Glutamatergic neuron (in vitro differentiated cells): ENCODE measurements at regions not wholly inside any gene's neighbourhood (a gene's known extent, or its start where the extent isn't known, plus 50 kb on each side); places are given as distances from the start of the nearest gene placed in this dataset.
"Not testable (repeated sequence)": the region's sequence is repeated elsewhere in the genome, so short reads cannot be mapped to it uniquely, and the experiment has no call there.

Experiments used
- DNase-seq: peaks from one replicate; pipeline ENCODE4 v3.0.0; 2022
- H3K27ac Mint-ChIP-seq: one replicate; pipeline ENCODE4 v1.8.0; 2020; ENCODE audit warnings: mild to moderate bottlenecking, mixed read lengths, inconsistent platforms; ENCODE audit not compliant: unreplicated experiment
- H3K27me3 Mint-ChIP-seq: one replicate; pipeline ENCODE4 v1.8.0; 2020; ENCODE audit warnings: mild to moderate bottlenecking, moderate library complexity, mixed read lengths, inconsistent platforms; ENCODE audit not compliant: unreplicated experiment
- H3K36me3 Mint-ChIP-seq: one replicate; pipeline ENCODE4 v1.8.0; 2020; ENCODE audit warnings: mild to moderate bottlenecking, mixed read lengths, inconsistent platforms; ENCODE audit not compliant: unreplicated experiment
- H3K4me1 Mint-ChIP-seq: one replicate; pipeline ENCODE4 v1.8.0; 2020; ENCODE audit warnings: mild to moderate bottlenecking, low read depth, mixed read lengths, inconsistent platforms; ENCODE audit not compliant: unreplicated experiment
- H3K4me3 Mint-ChIP-seq: one replicate; pipeline ENCODE4 v1.8.0; 2020; ENCODE audit warnings: mild to moderate bottlenecking, mixed read lengths, inconsistent platforms; ENCODE audit not compliant: unreplicated experiment
- H3K9me3 Mint-ChIP-seq: one replicate; pipeline ENCODE4 v1.8.0; 2020; ENCODE audit warnings: mild to moderate bottlenecking, moderate library complexity, mixed read lengths, inconsistent platforms; ENCODE audit not compliant: unreplicated experiment
- TF ChIP-seq, protein P1 (sequence below): fragments of 200-600 bp; sonication (generic); IDR thresholded peaks from one replicate; pipeline ENCODE4 v1.5.0; 2021; ENCODE audit not compliant: partially characterized antibody, unreplicated experiment

- no peak overlapping the region for H3K4me3 Mint-ChIP-seq
- no peaks in the 10 kb centered on the region for H3K4me1 Mint-ChIP-seq
- H3K9me3 Mint-ChIP-seq = no peaks in the 10 kb centered on the region
- H3K27ac Mint-ChIP-seq = no peak overlapping the region
- H3K36me3 Mint-ChIP-seq = no peaks in the 10 kb centered on the region
- DNase-seq = no peak
- TF ChIP-seq, protein P1, sequence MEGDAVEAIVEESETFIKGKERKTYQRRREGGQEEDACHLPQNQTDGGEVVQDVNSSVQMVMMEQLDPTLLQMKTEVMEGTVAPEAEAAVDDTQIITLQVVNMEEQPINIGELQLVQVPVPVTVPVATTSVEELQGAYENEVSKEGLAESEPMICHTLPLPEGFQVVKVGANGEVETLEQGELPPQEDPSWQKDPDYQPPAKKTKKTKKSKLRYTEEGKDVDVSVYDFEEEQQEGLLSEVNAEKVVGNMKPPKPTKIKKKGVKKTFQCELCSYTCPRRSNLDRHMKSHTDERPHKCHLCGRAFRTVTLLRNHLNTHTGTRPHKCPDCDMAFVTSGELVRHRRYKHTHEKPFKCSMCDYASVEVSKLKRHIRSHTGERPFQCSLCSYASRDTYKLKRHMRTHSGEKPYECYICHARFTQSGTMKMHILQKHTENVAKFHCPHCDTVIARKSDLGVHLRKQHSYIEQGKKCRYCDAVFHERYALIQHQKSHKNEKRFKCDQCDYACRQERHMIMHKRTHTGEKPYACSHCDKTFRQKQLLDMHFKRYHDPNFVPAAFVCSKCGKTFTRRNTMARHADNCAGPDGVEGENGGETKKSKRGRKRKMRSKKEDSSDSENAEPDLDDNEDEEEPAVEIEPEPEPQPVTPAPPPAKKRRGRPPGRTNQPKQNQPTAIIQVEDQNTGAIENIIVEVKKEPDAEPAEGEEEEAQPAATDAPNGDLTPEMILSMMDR = no peak
- no peaks in the 10 kb centered on the region for H3K27me3 Mint-ChIP-seq
These were observed 90.0 kb downstream of the ARRDC3 start for GRCh38 chr5:91293131-91293530.

GRCh38 chr5:91291628-91292569 is 91.2 kb downstream of the ARRDC3 start:
- TF ChIP-seq, protein P1 = no peak
- no peaks in the 10 kb centered on the region for H3K36me3 Mint-ChIP-seq
- H3K27me3 Mint-ChIP-seq = no peaks in the 10 kb centered on the region
- DNase-seq = no peak
- H3K9me3 Mint-ChIP-seq = no peaks in the 10 kb centered on the region
- H3K27ac Mint-ChIP-seq = no peak overlapping the region
- no peak overlapping the region for H3K4me3 Mint-ChIP-seq
- no peaks in the 10 kb centered on the region for H3K4me1 Mint-ChIP-seq

DNA sequence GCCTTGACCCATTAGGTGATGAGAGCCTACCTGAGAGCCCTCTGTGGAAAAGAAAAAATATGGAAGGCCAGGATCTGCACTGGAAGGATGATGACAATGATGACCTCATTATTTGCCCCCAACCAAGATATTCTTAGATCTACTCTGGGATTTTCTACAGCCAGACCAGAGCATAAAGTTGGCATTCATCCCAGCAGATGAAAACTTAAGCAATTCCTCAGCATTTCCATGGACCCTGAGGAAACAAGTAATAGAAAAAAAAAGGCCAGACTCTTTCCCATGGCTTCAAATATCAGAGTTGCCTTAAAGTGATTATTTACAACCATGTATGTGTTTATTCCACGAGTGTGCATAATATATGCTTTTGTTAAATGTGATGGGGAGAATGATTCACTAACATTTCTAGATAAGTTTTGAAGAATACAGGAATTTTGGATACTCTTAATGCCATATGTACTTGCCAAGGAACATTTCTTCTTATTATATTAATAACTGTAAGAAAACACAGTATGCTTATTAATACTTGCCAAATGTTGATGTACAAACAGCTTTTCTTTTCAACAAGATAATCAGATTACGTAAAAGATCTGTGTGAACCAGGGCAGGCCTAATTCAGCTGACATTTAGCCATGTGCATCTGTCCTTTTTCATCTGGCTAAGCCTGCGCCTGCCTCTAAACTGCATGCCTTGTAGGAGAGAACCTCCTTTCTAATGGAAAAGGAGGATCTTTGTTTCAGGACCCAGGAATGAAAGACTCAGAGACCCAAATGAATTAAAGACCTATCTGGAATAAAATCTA is 94.8 kb downstream of the ARRDC3 start:
- Mint-ChIP-seq H3K27me3 (no peaks in the 10 kb centered on the region), H3K4me1 (no peaks in the 10 kb centered on the region), H3K36me3 (peaks cover 8% of the 10 kb centered on the region), H3K27ac (no peak overlapping the region), H3K9me3 (no peaks in the 10 kb centered on the region), H3K4me3 (no peak overlapping the region)
- TF ChIP-seq, protein P1 = no peak
- no peak for DNase-seq

DNA sequence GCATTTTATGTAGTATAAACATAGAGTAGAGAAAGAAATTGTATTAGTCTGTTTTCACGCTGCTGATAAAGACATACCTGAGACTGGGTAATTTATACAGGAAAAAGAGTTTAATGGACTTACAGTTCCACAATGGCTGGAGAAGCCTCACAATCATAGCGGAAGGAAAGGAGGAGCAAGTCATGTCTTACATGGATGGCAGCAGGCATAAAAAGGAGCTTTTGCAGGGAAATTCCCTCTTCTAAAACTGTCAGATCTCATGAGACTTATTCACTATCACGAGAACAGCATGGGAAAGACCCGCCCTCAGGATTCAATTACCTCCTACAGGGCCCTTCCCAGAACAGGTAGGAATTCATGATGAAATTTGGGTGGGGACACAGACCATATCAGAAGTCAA is 98.1 kb downstream of the ARRDC3 start:
- not testable (repeated sequence) for H3K27me3 Mint-ChIP-seq, H3K27ac Mint-ChIP-seq, H3K4me1 Mint-ChIP-seq, H3K4me3 Mint-ChIP-seq, DNase-seq, H3K36me3 Mint-ChIP-seq, H3K9me3 Mint-ChIP-seq

DNA sequence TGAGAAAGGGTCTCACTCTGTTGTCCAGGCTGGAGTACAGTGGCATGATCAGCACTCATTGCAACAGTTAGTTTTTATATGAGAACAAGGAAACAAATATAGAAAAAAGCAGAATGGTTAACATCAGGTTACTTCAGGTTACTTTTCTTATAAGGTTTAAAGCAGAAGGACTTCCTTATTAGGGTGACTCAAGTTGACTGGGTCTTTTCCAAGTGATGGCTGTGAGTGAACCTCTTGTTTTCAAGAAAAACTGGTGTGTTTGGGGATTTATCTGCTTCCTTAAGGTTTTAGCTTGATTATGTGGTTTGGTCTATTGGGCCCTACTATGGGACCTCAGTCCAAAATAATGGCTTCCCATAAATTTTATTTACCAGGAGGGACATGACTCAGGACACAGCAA is 99.2 kb downstream of the ARRDC3 start:
- TF ChIP-seq, protein P1 = no peak
- H3K9me3 Mint-ChIP-seq = peaks cover 15% of the 10 kb centered on the region
- DNase-seq = no peak
- H3K4me3 Mint-ChIP-seq = no peak overlapping the region
- no peak overlapping the region for H3K27ac Mint-ChIP-seq
- H3K27me3 Mint-ChIP-seq = peaks cover 6% of the 10 kb centered on the region
- H3K4me1 Mint-ChIP-seq = peaks cover 9% of the 10 kb centered on the region
- H3K36me3 Mint-ChIP-seq = peaks cover 8% of the 10 kb centered on the region
